ENCODE measurements at regions not wholly inside any gene's neighbourhood (a gene's known extent, or its start where the extent isn't known, plus 50 kb on each side); places are given as distances from the start of the nearest gene placed in this dataset.

GRCh38 chr2:8580316-8581233 is 101.3 kb upstream of the ID2 start:
- DNase-seq (ENCODE audit: low spot score) = no peak

DNA sequence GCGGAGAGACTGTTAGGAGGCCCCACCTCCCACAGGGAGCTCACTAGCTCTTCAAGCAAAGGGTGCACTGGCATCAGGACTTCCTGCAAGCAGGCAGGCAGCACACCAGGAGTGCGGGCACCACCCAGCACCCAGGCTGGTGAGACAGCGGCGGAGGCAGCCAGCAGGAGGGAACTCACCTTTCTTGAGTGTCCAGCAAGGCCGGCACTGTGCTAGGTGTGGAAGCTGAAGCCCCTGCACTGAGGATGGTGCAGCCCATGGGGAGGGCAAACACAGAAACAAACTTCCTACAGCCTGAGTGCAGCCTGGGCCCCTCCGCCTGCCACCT is 100.7 kb upstream of the ID2 start:
- no peak for DNase-seq (ENCODE audit: low spot score)

- no peak for DNase-seq (ENCODE audit: low spot score)
Measured at GRCh38 chr2:8581601-8582041, 100.2 kb upstream of the ID2 start.

- DNase-seq (ENCODE audit: low spot score) = no peak
Measured at GRCh38 chr2:8582191-8582590, 99.7 kb upstream of the ID2 start.

GRCh38 chr2:8582651-8583399 is 99.0 kb upstream of the ID2 start:
- no peak for DNase-seq (ENCODE audit: low spot score)

DNA sequence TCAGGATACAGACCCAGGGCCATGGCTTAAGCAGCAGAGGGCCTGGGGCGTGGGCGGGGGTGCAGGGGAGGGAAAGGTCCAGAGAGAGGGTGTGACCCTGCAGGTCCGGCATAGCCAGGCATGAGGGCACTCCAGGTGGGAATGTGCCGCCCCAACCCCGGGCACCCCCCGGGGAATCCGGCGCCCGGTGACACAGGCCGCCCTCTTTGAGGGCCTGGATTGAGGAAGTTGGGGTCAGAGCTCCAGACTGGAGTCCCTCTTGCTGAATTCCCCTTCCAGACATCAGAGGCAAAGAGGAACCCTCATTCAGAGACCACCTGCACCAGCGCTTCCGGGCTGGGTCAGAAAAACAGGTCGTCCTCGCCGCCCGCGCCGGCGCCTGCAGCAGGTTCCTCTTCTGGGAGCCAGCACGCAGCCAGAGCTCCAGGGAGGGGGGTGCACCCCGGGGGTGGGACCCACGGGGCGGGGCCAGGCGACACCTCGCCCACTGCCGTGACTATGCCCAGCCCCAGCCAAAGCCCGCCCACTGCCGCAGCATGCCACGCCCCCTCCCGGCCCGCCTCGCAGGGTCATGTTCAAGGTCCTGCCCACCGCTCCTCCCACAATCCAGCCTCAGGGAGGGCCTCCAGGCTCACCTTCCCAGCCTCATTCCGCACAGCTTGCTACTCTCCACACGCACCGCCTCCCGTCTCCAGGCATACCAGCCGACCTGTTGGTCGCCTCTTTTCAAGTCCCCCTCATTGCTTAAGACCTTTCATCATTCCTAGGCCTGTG is 98.3 kb upstream of the ID2 start:
- peak; percentile 97 for DNase-seq (ENCODE audit: low spot score)

DNA sequence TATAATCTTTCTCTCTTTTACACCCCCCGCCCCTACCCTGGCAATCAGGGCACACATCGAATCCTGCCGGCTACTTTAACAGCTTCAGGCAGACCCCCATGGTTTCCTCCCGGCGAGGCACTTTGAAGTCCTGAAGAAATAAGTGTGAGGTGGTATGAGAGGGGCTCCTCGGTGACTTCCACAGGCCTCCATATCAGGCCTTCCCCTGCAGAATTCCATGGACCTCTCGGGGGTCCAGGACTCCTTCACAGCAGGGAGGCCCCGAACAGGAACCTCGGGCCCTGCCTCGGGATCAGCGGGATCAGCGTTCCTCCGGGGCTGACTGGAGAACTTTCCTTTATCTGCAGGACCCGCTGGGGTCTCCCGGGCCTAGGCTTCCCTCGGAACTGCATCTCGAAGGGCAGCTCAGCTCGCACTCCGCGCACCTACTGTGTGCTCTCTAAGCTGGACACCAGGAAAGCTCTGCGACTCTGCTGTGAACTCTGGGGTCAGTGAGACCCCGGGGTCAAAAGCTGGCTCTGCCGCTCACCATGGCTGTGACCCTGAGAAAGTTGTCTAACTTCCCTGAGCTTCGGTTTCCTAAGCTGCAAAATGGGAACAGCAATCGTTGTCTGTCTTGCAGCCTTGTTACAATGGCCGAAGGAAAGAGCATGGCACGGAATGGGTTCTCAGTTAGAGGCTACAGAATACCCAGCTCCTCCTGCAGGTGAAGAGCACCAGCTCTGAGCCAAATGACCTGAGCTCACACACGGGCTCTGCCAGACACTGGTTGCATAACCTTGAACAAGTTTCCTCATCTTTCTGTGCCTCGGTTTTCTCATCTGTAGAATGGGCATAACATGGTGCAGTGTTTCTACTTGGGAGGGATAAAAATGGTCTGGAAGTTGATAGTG is 97.4 kb upstream of the ID2 start:
- DNase-seq (ENCODE audit: low spot score) = no peak

DNA sequence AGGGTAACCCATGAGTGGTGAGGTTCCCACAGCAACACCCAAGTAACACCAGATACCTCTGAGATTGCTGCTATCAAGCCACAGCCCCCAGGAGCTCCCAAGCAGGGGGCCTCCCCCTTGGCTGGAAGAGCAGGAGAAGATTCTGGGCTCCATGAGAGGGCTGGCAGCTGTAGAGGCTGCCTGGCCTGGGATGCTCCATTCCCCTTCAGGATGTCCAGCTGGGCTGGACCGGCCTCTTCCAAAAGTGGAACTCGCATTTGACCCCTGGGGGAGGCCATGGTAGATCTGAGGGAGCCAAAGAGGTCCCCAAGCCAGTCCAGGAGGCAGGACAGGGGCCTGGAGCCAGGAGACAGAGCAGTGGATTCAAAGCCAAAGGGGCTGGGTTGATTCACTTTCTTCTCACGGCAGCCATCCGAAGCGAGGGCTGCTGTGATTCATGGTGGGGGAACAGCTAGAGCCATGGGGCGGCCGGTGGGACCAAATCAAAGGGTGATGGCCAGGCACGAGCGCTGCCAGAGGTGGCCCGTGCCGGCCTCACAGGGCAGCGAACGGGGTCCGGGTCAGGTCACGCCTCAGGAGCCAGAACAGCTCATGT is 95.3 kb upstream of the ID2 start:
- DNase-seq (ENCODE audit: low spot score) = no peak

- no peak for DNase-seq (ENCODE audit: low spot score)
Measured at GRCh38 chr2:8587251-8587791, 94.5 kb upstream of the ID2 start.

DNA sequence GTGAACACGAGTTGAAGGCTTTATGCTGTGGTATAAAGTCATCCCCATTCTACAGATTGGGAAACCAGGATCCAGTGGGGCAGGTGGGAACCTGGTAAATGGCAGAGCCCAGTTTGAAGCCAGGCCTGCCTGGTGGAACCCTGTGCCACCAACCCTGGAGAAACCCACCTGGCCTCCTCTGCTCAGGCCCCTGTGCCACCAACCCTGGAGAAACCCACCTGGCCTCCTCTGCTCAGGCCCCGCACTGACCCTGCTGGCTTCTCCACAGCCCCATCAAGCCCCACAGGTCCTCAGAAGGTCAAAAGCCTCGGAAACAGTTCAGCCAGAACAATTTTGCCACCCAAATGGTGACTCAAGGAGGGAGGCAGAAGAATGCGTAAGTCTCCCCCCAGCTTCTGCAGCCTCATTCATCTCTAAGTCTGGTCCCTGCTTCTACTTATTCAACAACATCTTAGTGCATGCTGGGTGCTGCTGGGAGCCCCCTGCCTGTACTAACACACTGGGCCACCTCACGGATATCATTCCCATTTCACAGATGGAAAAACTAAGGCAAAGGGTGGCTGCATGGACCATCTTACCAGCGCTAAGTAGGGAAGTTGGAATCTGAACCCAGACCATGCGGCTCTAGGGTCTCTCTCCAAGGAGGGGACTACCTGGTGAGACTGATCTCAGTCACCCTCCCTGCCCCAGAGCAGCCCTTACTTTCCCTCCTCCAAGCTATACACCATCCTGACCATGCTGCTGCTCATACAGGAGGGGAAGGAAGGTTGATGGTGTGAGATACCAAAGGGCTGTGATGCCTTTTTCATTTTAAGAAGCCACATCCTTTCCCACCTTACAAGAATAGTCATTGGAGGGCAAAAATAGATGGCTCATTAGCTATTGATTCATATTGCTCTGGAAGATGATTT is 93.7 kb upstream of the ID2 start:
- DNase-seq (ENCODE audit: low spot score) = no peak

DNA sequence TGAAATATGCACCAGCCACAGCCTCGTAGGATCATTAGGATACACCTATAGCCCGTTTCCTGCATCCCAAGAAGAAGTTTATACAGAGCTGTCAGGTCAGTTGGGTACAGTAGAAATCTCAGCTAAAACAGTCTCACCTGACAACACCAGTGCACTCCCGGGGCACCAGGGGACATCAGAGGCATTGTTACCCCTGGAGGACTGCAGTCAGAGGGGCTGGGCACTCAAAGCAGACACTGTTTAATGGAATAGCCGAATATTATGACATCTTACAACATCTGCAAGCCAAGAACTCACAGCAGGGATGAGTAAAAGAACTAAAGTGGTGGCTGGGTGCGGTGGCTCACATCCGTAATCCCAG is 93.0 kb upstream of the ID2 start:
- no peak for DNase-seq (ENCODE audit: low spot score)

GRCh38 chr2:8589721-8590120 is 92.1 kb upstream of the ID2 start:
- DNase-seq (ENCODE audit: low spot score) = no peak

- no peak for DNase-seq (ENCODE audit: low spot score)
Measured at GRCh38 chr2:8590938-8591337, 90.9 kb upstream of the ID2 start.

DNA sequence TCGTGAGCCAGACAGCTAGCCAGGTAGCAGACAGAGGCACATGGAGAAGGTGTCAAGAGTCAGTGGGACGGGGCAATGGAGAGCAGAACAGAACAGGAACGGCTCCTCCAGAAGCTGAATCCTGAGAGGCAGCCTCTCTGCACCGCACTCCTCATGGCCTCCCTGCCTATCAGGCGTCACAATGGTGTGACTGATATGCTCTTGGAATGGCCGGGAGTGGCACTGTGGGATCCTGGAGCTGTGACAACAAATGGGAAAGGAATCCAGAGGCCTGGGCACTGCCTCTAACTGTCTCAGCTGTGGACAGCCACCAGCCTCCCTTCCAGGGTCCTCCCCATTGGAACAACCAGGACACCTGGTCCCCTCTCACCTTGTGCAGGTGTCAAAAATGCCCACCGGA is 89.1 kb upstream of the ID2 start:
- DNase-seq (ENCODE audit: low spot score) = no peak

- no peak for DNase-seq (ENCODE audit: low spot score)
Measured at GRCh38 chr2:8593243-8593642, 88.6 kb upstream of the ID2 start.

DNA sequence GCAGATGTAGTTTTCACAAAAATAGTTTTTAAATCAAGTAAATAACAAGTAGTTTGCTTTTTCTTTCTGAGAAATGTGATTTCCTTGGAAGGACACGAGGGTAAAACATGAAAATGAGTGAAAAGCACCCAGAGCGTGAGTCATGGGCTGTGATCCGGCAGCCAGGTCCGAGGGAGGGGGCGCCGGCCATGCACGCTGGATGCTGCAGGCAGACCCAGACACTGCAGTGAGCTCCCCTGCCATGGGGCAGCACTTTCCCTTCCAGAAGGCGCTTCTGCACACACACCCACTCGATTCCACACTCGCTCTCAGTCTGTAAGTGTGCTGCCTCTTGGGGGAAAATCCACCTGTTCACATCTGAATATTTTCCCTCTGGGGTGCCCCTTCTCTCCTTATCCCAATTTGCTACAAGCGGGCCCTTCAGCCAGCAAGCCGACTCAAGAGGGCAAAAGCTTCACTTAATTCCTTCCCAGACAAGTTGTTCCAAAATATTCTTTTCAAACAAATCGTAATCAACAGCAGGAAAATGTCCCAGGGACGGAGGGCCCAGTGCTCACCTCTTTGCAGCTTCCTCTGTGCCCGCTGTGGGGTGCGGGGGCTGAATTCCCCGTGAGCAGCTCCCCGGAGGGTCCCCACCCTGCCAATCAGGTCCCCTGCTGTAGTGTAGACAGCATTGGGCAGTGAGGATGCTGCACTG is 87.0 kb upstream of the ID2 start:
- no peak for DNase-seq (ENCODE audit: low spot score)

DNA sequence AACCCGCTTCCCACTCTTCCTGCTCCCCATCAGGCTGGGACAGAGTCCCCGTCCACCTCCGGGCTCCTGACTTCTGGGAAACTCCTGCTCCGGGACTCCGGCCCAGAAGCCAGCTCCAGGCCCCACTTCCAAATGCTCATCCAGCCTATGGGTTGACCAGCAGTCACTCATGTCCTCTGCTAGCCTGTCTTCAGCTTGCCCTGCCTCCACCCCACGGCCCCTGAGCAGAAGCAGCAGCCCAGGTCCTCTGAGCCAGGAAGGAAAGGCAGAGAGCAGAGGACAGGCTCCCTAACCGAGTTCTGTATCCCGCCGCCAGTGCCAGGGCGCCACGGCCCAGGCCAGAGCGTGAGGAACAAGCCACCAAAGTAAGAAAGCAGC is 86.4 kb upstream of the ID2 start:
- no peak for DNase-seq (ENCODE audit: low spot score)

- no peak for DNase-seq (ENCODE audit: low spot score)
Measured at GRCh38 chr2:8595811-8596600, 85.8 kb upstream of the ID2 start.

Data from mucosa of gallbladder (tissue), 1 donor.